GM12872 (cell line): ENCODE measurements at regions not wholly inside any gene's neighbourhood (a gene's known extent, or its start where the extent isn't known, plus 50 kb on each side); places are given as distances from the start of the nearest gene placed in this dataset.

Source experiments
- CTCF ChIP-seq: IDR thresholded peaks from 3 replicates; pipeline ENCODE4 v1.5.1; 2011; ENCODE audit warnings: low read depth, mild to moderate bottlenecking, low read length, moderate library complexity; ENCODE audit not compliant: insufficient read depth

- no peak for TF ChIP-seq CTCF
Observed at GRCh38 chr4:59956366-59956765, 1243.8 kb upstream of the ADGRL3 start.

GRCh38 chr4:59960143-59960542 is 1240.0 kb upstream of the ADGRL3 start:
- no peak for TF ChIP-seq CTCF

- TF ChIP-seq CTCF: no peak
Observed at GRCh38 chr4:59966758-59967157, 1233.4 kb upstream of the ADGRL3 start.

- TF ChIP-seq CTCF: no peak
Observed at GRCh38 chr4:59968796-59969195, 1231.3 kb upstream of the ADGRL3 start.

GRCh38 chr4:59969909-59970308 is 1230.2 kb upstream of the ADGRL3 start:
- TF ChIP-seq CTCF: no peak

- TF ChIP-seq CTCF: no peak
Observed at GRCh38 chr4:59971952-59972351, 1228.2 kb upstream of the ADGRL3 start.

GRCh38 chr4:59973492-59973891 is 1226.6 kb upstream of the ADGRL3 start:
- no peak for TF ChIP-seq CTCF

GRCh38 chr4:59979061-59979460 is 1221.1 kb upstream of the ADGRL3 start:
- no peak for TF ChIP-seq CTCF
